GM12872 (cell line): ENCODE measurements at regions not wholly inside any gene's neighbourhood (a gene's known extent, or its start where the extent isn't known, plus 50 kb on each side); places are given as distances from the start of the nearest gene placed in this dataset.

Experiments
- TF ChIP-seq, protein P1 (sequence below): IDR thresholded peaks from 3 replicates; pipeline ENCODE4 v1.5.1; 2011; ENCODE audit warnings: low read depth, mild to moderate bottlenecking, low read length, moderate library complexity; ENCODE audit not compliant: insufficient read depth

DNA sequence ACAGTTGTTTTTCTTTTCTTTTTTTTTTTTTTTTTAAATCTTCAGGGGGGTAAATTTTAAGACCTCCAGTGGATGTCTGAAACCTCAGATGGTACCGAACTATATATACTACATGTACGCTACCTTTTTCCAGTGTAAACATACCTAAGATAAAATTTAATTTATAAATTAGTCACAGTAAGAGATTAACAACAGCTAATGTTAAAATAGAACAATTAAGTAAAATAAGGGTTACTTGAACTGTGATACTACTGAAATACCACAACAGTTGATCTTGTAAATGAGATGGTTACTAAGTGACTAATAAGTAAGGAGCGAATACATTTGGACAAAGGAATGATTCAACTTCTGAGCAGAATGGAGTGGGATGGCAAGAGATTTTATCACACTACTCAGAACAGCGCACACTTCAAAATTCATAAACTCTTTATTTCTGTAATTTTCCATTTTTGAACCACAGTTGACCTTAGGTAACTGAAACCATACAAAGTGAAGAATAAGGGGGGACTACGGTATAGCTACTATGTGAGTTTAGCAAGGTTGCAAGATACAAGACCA, 80.5 kb upstream of the PCED1B start:
- TF ChIP-seq, protein P1, sequence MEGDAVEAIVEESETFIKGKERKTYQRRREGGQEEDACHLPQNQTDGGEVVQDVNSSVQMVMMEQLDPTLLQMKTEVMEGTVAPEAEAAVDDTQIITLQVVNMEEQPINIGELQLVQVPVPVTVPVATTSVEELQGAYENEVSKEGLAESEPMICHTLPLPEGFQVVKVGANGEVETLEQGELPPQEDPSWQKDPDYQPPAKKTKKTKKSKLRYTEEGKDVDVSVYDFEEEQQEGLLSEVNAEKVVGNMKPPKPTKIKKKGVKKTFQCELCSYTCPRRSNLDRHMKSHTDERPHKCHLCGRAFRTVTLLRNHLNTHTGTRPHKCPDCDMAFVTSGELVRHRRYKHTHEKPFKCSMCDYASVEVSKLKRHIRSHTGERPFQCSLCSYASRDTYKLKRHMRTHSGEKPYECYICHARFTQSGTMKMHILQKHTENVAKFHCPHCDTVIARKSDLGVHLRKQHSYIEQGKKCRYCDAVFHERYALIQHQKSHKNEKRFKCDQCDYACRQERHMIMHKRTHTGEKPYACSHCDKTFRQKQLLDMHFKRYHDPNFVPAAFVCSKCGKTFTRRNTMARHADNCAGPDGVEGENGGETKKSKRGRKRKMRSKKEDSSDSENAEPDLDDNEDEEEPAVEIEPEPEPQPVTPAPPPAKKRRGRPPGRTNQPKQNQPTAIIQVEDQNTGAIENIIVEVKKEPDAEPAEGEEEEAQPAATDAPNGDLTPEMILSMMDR: no peak

- TF ChIP-seq, protein P1: no peak
Observed at GRCh38 chr12:47004634-47005033, 74.8 kb upstream of the PCED1B start.

DNA sequence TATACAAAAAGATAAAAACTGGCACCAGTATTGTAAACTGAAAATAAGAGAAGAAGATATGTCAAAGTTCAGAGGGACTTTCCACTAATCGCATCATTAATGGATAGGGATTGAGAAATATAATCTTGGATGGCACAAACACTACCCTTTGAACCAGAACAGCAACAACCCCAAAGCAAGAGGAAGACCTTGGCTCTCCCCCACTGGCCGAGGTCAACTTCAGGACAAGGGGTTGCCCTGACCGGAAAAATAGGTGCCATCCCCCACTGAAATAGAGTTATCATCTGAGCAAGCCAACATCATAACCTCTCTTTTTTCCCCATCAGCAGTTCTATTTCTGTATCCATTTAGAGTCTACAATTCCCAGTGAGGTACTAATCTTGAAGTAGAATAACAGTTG, 72.4 kb upstream of the PCED1B start:
- TF ChIP-seq, protein P1: no peak

GRCh38 chr12:47012552-47012951, 66.9 kb upstream of the PCED1B start:
- TF ChIP-seq, protein P1: no peak

DNA sequence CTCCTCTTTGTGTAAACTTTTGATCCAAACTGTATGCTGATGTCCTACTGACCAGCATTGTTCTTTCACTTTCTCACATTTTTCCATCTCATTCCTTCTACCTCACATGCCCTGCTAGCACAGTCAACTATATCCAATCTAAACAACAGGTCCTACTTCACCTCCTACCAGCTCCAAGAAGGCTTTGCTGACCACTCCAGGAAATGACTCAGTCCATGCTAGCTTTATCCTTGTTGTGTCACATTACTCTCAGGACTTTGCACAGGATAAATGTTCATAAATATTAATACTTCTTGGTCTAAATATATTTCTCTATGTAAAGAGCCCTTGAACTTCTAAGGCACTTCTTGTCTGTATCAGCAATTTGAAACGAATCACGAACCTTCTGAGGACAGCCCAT, 64.9 kb upstream of the PCED1B start:
- TF ChIP-seq, protein P1: no peak

GRCh38 chr12:47015381-47015780, 64.0 kb upstream of the PCED1B start:
- TF ChIP-seq, protein P1: no peak

- TF ChIP-seq, protein P1: no peak
Observed at GRCh38 chr12:47017041-47017713, 62.2 kb upstream of the PCED1B start.
